Vagina (tissue), 2 donors: ENCODE measurements at regions not wholly inside any gene's neighbourhood (a gene's known extent, or its start where the extent isn't known, plus 50 kb on each side); places are given as distances from the start of the nearest gene placed in this dataset.

Experiments
- CTCF ChIP-seq, 3 experiments: fragments of 450-650 bp in 2 of 3; fragments of 200-600 bp in 1 of 3; sonication (generic) in 1 of 3; IDR thresholded peaks; one replicate each; pipeline ENCODE4 v1.5.1; 2017 to 2019; ENCODE audit warnings: antibody characterized with exemption in 3 of 3, mild to moderate bottlenecking in 2 of 3, moderate library complexity in 2 of 3
- POLR2AphosphoS5 ChIP-seq, 2 donors: sonication (generic); formaldehyde crosslinking; IDR thresholded peaks; one replicate each; pipeline ENCODE4 v1.9.0; 2017; ENCODE audit warnings: antibody characterized with exemption in 2 of 2, mild to moderate bottlenecking in 2 of 2, low read depth in 1 of 2; ENCODE audit not compliant: insufficient read depth in 1 of 2

GRCh38 chr2:114034742-114035141 is 144.9 kb downstream of the ACTR3 start:
- TF ChIP-seq CTCF (IDR thresholded peaks at IDR 0.05), result no peak
- no peak for TF ChIP-seq POLR2AphosphoS5 (IDR thresholded peaks at IDR 0.05; ENCODE audit: insufficient read depth in 1 of 2, low read depth in 1 of 2)
